Osteoblast (primary cell): ENCODE measurements at regions not wholly inside any gene's neighbourhood (a gene's known extent, or its start where the extent isn't known, plus 50 kb on each side); places are given as distances from the start of the nearest gene placed in this dataset.

Experiments used
- DNase-seq: peaks from one replicate; pipeline ENCODE4 v3.0.0; 2011; ENCODE audit warnings: low spot score, mixed read lengths; ENCODE audit not compliant: insufficient read length; ENCODE audit errors: missing footprints
- H2AFZ ChIP-seq: 2 replicates; pipeline ENCODE4 v1.6.0; 2011; ENCODE audit warnings: mild to moderate bottlenecking, low read length
- H3K27ac ChIP-seq: 2 replicates; pipeline ENCODE4 v1.5.1; 2011; ENCODE audit warnings: mild to moderate bottlenecking, low read depth, low read length, moderate library complexity
- H3K27me3 ChIP-seq: 2 replicates; pipeline ENCODE4 v1.6.0; 2012; ENCODE audit warnings: mild to moderate bottlenecking, control low read depth, inconsistent platforms, low read length, moderate library complexity; ENCODE audit not compliant: insufficient read depth
- H3K36me3 ChIP-seq: 2 replicates; pipeline ENCODE4 v1.5.1; 2011; ENCODE audit warnings: mild to moderate bottlenecking, low read length, control low read depth, moderate library complexity; ENCODE audit not compliant: insufficient read depth
- H3K4me1 ChIP-seq: 2 replicates; pipeline ENCODE4 v1.5.1; 2011; ENCODE audit warnings: mild to moderate bottlenecking, low read length, control low read depth, moderate library complexity; ENCODE audit not compliant: insufficient read depth
- H3K4me2 ChIP-seq: 2 replicates; pipeline ENCODE4 v1.6.0; 2011; ENCODE audit warnings: mild to moderate bottlenecking, low read length; ENCODE audit not compliant: insufficient read depth
- H3K4me3 ChIP-seq: fragments of 200-600 bp; sonication (generic); 3 replicates; pipeline ENCODE4 v1.5.1; 2012; ENCODE audit warnings: mild to moderate bottlenecking, low read length, inconsistent platforms; ENCODE audit not compliant: insufficient read depth
- H3K79me2 ChIP-seq: 2 replicates; pipeline ENCODE4 v1.6.0; 2012; ENCODE audit warnings: mild to moderate bottlenecking, low read length, control low read depth, inconsistent platforms; ENCODE audit not compliant: insufficient read depth
- H3K9me3 ChIP-seq: 2 replicates; pipeline ENCODE4 v1.5.1; 2011; ENCODE audit warnings: low read depth, low read length, control low read depth
- H4K20me1 ChIP-seq: 2 replicates; pipeline ENCODE4 v1.6.0; 2012; ENCODE audit warnings: mild to moderate bottlenecking, low read length, control low read depth; ENCODE audit not compliant: insufficient read depth
- TF ChIP-seq, protein P1 (sequence below): IDR thresholded peaks from 2 replicates; pipeline ENCODE4 v1.5.1; 2011; ENCODE audit warnings: mild to moderate bottlenecking, low read depth, low read length, moderate library complexity; ENCODE audit errors: extremely low read depth

DNA sequence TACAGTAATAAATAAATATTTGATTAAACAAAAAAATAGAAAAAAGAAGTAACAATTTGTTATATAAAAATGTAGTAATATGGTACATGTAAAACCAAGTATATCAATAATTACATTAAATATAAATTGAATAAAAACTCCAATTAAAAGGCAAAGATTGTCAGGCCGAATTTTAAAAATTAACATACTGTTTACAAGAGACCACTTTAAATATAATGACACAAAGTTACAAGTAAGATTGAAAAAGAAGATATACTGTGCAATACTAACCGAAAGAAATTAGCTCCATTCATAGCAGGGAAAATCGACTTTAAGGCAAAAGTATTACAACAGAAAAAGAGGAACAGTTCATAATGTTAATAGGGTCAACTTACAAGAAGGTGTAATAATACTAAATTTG, 571.5 kb upstream of the ARID1B start:
- Histone ChIP-seq H3K4me2 (no peak overlapping the region), H3K9me3 (no peaks in the 10 kb centered on the region), H3K36me3 (no peaks in the 10 kb centered on the region), H4K20me1 (no peaks in the 10 kb centered on the region), H3K27me3 (no peaks in the 10 kb centered on the region), H3K27ac (no peak overlapping the region), H3K4me1 (no peaks in the 10 kb centered on the region), H2AFZ (no peak overlapping the region), H3K4me3 (no peak overlapping the region), H3K79me2 (no peaks in the 10 kb centered on the region)
- TF ChIP-seq, protein P1, sequence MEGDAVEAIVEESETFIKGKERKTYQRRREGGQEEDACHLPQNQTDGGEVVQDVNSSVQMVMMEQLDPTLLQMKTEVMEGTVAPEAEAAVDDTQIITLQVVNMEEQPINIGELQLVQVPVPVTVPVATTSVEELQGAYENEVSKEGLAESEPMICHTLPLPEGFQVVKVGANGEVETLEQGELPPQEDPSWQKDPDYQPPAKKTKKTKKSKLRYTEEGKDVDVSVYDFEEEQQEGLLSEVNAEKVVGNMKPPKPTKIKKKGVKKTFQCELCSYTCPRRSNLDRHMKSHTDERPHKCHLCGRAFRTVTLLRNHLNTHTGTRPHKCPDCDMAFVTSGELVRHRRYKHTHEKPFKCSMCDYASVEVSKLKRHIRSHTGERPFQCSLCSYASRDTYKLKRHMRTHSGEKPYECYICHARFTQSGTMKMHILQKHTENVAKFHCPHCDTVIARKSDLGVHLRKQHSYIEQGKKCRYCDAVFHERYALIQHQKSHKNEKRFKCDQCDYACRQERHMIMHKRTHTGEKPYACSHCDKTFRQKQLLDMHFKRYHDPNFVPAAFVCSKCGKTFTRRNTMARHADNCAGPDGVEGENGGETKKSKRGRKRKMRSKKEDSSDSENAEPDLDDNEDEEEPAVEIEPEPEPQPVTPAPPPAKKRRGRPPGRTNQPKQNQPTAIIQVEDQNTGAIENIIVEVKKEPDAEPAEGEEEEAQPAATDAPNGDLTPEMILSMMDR: no peak
- no peak for DNase-seq

GRCh38 chr6:156199182-156199581, 578.0 kb upstream of the ARID1B start:
- no peaks in the 10 kb centered on the region for H3K4me1 ChIP-seq
- H3K4me2 ChIP-seq: no peak overlapping the region
- TF ChIP-seq, protein P1: no peak
- no peak for DNase-seq
- no peaks in the 10 kb centered on the region for H3K9me3 ChIP-seq
- no peak overlapping the region for H3K4me3 ChIP-seq
- H3K27ac ChIP-seq: no peak overlapping the region
- H3K27me3 ChIP-seq: no peaks in the 10 kb centered on the region
- no peaks in the 10 kb centered on the region for H4K20me1 ChIP-seq
- no peak overlapping the region for H2AFZ ChIP-seq
- H3K36me3 ChIP-seq: no peaks in the 10 kb centered on the region
- H3K79me2 ChIP-seq: no peaks in the 10 kb centered on the region

GRCh38 chr6:156197513-156197912, 579.7 kb upstream of the ARID1B start:
- DNase-seq: no peak
- H3K27ac ChIP-seq: no peak overlapping the region
- no peaks in the 10 kb centered on the region for H3K27me3 ChIP-seq
- no peak overlapping the region for H2AFZ ChIP-seq
- no peak overlapping the region for H3K4me3 ChIP-seq
- no peaks in the 10 kb centered on the region for H3K36me3 ChIP-seq
- H3K9me3 ChIP-seq: no peaks in the 10 kb centered on the region
- no peak overlapping the region for H3K4me2 ChIP-seq
- H4K20me1 ChIP-seq: no peaks in the 10 kb centered on the region
- H3K4me1 ChIP-seq: no peaks in the 10 kb centered on the region
- no peaks in the 10 kb centered on the region for H3K79me2 ChIP-seq
- TF ChIP-seq, protein P1: no peak

- no peaks in the 10 kb centered on the region for H4K20me1 ChIP-seq
- H3K27ac ChIP-seq: no peak overlapping the region
- no peak overlapping the region for H3K4me3 ChIP-seq
- H3K79me2 ChIP-seq: no peaks in the 10 kb centered on the region
- no peak overlapping the region for H2AFZ ChIP-seq
- H3K9me3 ChIP-seq: no peaks in the 10 kb centered on the region
- TF ChIP-seq, protein P1: no peak
- H3K36me3 ChIP-seq: no peaks in the 10 kb centered on the region
- DNase-seq: no peak
- H3K27me3 ChIP-seq: no peaks in the 10 kb centered on the region
- no peaks in the 10 kb centered on the region for H3K4me1 ChIP-seq
- no peak overlapping the region for H3K4me2 ChIP-seq
Observed at GRCh38 chr6:156194981-156195380, 582.2 kb upstream of the ARID1B start.
